CD4-positive, alpha-beta memory T cell (primary cell): ENCODE measurements at regions not wholly inside any gene's neighbourhood (a gene's known extent, or its start where the extent isn't known, plus 50 kb on each side); places are given as distances from the start of the nearest gene placed in this dataset.

Experiments used
- CTCF ChIA-PET: fragments of 350-600 bp; sonication (Branson Sonifier 250); formaldehyde crosslinking; loops from one replicate; lab custom pipeline; 2021; ENCODE audit warnings: inconsistent platforms; ENCODE audit not compliant: partially characterized antibody; lab: Charles Lee
- POLR2A ChIA-PET: fragments of 350-600 bp; sonication (Branson Sonifier 250); formaldehyde crosslinking; loops from one replicate; lab custom pipeline; 2021; ENCODE audit not compliant: partially characterized antibody; lab: Charles Lee
- DNase-seq, 5 donors: peaks; one replicate each; pipeline versions ENCODE4 v3.0.0 to v3.0.0-alpha.2; 2020 to 2022; ENCODE audit warnings: mixed read lengths in 1 of 5
- H3K27ac ChIP-seq: one replicate; pipeline ENCODE4 v1.7.0; 2013; ENCODE audit warnings: low read depth, low read length
- H3K27me3 ChIP-seq: 2 replicates; pipeline ENCODE4 v1.7.0; 2013; ENCODE audit warnings: mild to moderate bottlenecking, low read length, moderate library complexity; ENCODE audit not compliant: insufficient read depth
- H3K36me3 ChIP-seq: 2 replicates; pipeline ENCODE4 v1.7.0; 2013; ENCODE audit warnings: mild to moderate bottlenecking, low read length, moderate library complexity; ENCODE audit not compliant: insufficient read depth
- H3K4me1 ChIP-seq: 2 replicates; pipeline ENCODE4 v1.7.0; 2013; ENCODE audit warnings: mild to moderate bottlenecking, low read length, moderate library complexity; ENCODE audit not compliant: insufficient read depth
- H3K4me3 ChIP-seq, 2 donors: one replicate each; pipeline ENCODE4 v1.7.0; 2013; ENCODE audit warnings: low read length in 2 of 2, mild to moderate bottlenecking in 1 of 2
- H3K9me3 ChIP-seq, 2 donors: one replicate each; pipeline ENCODE4 v1.7.0; 2013; ENCODE audit warnings: low read length in 2 of 2, control low read depth in 1 of 2; ENCODE audit not compliant: control insufficient read depth in 1 of 2
- H3K27ac Mint-ChIP-seq, 7 donors: one replicate each; pipeline ENCODE4 v1.8.0; 2020 to 2021; ENCODE audit warnings: mixed read lengths in 7 of 7, mild to moderate bottlenecking in 6 of 7, inconsistent platforms in 3 of 7, moderate library complexity in 3 of 7
- H3K27me3 Mint-ChIP-seq, 2 donors: one replicate each; pipeline ENCODE4 v1.8.0; 2020 to 2021; ENCODE audit warnings: mixed read lengths in 2 of 2
- H3K36me3 Mint-ChIP-seq, 2 donors: one replicate each; pipeline ENCODE4 v1.8.0; 2020 to 2021; ENCODE audit warnings: mixed read lengths in 2 of 2, inconsistent platforms in 1 of 2, mild to moderate bottlenecking in 1 of 2
- H3K4me1 Mint-ChIP-seq, 4 donors: one replicate each; pipeline ENCODE4 v1.8.0; 2020 to 2021; ENCODE audit warnings: mixed read lengths in 4 of 4, mild to moderate bottlenecking in 1 of 4
- H3K4me3 Mint-ChIP-seq, 8 donors: one replicate each; pipeline ENCODE4 v1.8.0; 2020 to 2021; ENCODE audit warnings: mixed read lengths in 8 of 8, mild to moderate bottlenecking in 7 of 8, moderate library complexity in 6 of 8, inconsistent platforms in 3 of 8
- H3K9me3 Mint-ChIP-seq, 8 donors: one replicate each; pipeline ENCODE4 v1.8.0; 2020 to 2021; ENCODE audit warnings: mixed read lengths in 8 of 8, mild to moderate bottlenecking in 5 of 8, inconsistent platforms in 3 of 8, moderate library complexity in 1 of 8
- intact Hi-C: fragments of 100-400 bp; cut with micrococcal nuclease; formaldehyde crosslinking; loops from one replicate; pipeline ENCODE4 v1.15.1; 2023

GRCh38 chr13:73578251-73578875, 519.6 kb downstream of the KLF5 start:
- Histone ChIP-seq H3K4me1 (no peaks in the 10 kb centered on the region), H3K4me3 (no peak overlapping the region), H3K36me3 (no peaks in the 10 kb centered on the region), H3K27me3 (no peaks in the 10 kb centered on the region), H3K9me3 (no peaks in the 10 kb centered on the region), H3K27ac (no peak overlapping the region)
- no peaks in the 10 kb centered on the region for H3K36me3 Mint-ChIP-seq
- H3K4me1 Mint-ChIP-seq = peaks cover 0 to 1% (median 0%) of the 10 kb centered on the region in 4 donors
- peaks cover 0 to 2% (median 0%) of the 10 kb centered on the region in 8 donors for H3K9me3 Mint-ChIP-seq
- DNase-seq = no peak
- no peak overlapping the region for H3K27ac Mint-ChIP-seq
- no peak overlapping the region for H3K4me3 Mint-ChIP-seq
- peaks cover 0 to 4% of the 10 kb centered on the region in 2 donors for H3K27me3 Mint-ChIP-seq
- intact Hi-C loops = no loop called here
- CTCF ChIA-PET = no interaction called here
- POLR2A ChIA-PET = no interaction called here

DNA sequence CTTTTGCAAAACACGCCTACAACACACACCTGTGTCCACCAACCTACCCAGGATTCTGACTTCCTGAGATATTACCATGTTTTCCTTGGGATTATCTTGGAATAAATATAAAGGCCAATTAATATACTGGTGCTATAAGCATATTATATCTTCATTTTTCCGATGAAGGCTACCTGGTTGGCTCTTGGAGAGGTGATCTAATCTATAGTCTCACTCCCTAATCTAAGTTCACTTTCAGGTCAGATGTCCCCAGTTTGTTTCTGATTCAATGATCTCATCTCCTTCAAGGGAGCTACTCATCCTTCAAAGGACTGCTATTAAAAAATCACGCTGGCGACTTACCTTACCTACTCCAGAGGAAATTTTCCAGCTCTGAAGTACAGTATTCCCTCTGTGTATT, 517.5 kb downstream of the KLF5 start:
- Mint-ChIP-seq H3K9me3 (no peaks in the 10 kb centered on the region), H3K4me1 (no peaks in the 10 kb centered on the region), H3K27me3 (no peaks in the 10 kb centered on the region), H3K36me3 (no peaks in the 10 kb centered on the region), H3K4me3 (no peak overlapping the region), H3K27ac (no peak overlapping the region)
- Histone ChIP-seq H3K27ac (no peak overlapping the region), H3K36me3 (no peaks in the 10 kb centered on the region), H3K9me3 (no peaks in the 10 kb centered on the region), H3K4me3 (no peak overlapping the region), H3K4me1 (no peaks in the 10 kb centered on the region), H3K27me3 (no peaks in the 10 kb centered on the region)
- DNase-seq = no peak
- POLR2A ChIA-PET = no interaction called here
- intact Hi-C loops = no loop called here
- CTCF ChIA-PET = interaction anchor here (0.7 kb wide), 1 partner anchor 11 kb away, joined by 3 read pairs; no protein-coding TSS in a partner anchor

- H3K4me1 ChIP-seq = no peaks in the 10 kb centered on the region
- intact Hi-C loops = no loop called here
- H3K9me3 ChIP-seq = no peaks in the 10 kb centered on the region
- CTCF ChIA-PET = no interaction called here
- Mint-ChIP-seq H3K36me3 (no peaks in the 10 kb centered on the region), H3K27me3 (peaks cover 0 to 1% of the 10 kb centered on the region in 2 donors), H3K4me1 (peaks cover 0 to 1% (median 0%) of the 10 kb centered on the region in 4 donors), H3K9me3 (no peaks in the 10 kb centered on the region), H3K4me3 (no peak overlapping the region), H3K27ac (no peak overlapping the region)
- no peak for DNase-seq
- H3K27me3 ChIP-seq = no peaks in the 10 kb centered on the region
- POLR2A ChIA-PET = no interaction called here
- no peak overlapping the region for H3K27ac ChIP-seq
- no peaks in the 10 kb centered on the region for H3K36me3 ChIP-seq
- H3K4me3 ChIP-seq = no peak overlapping the region
These were observed 514.0 kb downstream of the KLF5 start for GRCh38 chr13:73572824-73573223.

DNA sequence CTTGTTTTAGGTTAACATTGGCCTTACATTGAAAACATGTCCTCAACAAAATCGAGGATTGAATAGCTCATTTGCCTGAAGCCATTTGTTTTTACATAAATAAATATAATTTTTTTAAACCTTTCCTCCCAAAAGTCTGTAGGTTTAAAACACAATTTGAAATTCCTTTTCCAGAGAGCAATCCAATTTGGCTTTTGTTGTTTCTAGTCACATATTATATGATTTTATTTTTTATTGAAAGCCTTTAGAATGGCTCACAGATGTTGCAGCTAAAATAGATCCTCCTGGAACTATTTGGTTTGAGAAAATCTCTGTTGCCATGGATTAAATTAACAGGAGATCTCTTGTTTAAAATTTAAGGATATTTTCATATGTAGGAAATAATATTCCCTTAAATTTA, 512.6 kb downstream of the KLF5 start:
- Histone ChIP-seq H3K27ac (no peak overlapping the region), H3K4me3 (no peak overlapping the region), H3K4me1 (no peaks in the 10 kb centered on the region), H3K27me3 (no peaks in the 10 kb centered on the region), H3K9me3 (no peaks in the 10 kb centered on the region), H3K36me3 (no peaks in the 10 kb centered on the region)
- ChIA-PET POLR2A (no interaction called here), CTCF (no interaction called here)
- H3K36me3 Mint-ChIP-seq = no peaks in the 10 kb centered on the region
- no peaks in the 10 kb centered on the region for H3K9me3 Mint-ChIP-seq
- peaks cover 0 to 1% of the 10 kb centered on the region in 2 donors for H3K27me3 Mint-ChIP-seq
- no peak overlapping the region for H3K27ac Mint-ChIP-seq
- no peak overlapping the region for H3K4me3 Mint-ChIP-seq
- H3K4me1 Mint-ChIP-seq = peaks cover 0 to 1% (median 0%) of the 10 kb centered on the region in 4 donors
- intact Hi-C loops = no loop called here
- no peak for DNase-seq

- CTCF ChIA-PET = no interaction called here
- intact Hi-C loops = no loop called here
These were observed 498.1 kb downstream of the KLF5 start for GRCh38 chr13:73556902-73557301.

GRCh38 chr13:73556128-73556527, 497.3 kb downstream of the KLF5 start:
- Histone ChIP-seq H3K4me1 (no peaks in the 10 kb centered on the region), H3K9me3 (no peaks in the 10 kb centered on the region), H3K27me3 (no peaks in the 10 kb centered on the region), H3K27ac (no peak overlapping the region), H3K4me3 (no peak overlapping the region), H3K36me3 (no peaks in the 10 kb centered on the region)
- intact Hi-C loops = no loop called here
- peaks cover 0 to 4% (median 0%) of the 10 kb centered on the region in 8 donors for H3K9me3 Mint-ChIP-seq
- ChIA-PET POLR2A (no interaction called here), CTCF (interaction anchor here (1.1 kb wide), 1 partner anchor 8 kb away, joined by 3 read pairs; no protein-coding TSS in a partner anchor)
- H3K27ac Mint-ChIP-seq = no peak overlapping the region
- H3K4me1 Mint-ChIP-seq = no peaks in the 10 kb centered on the region
- H3K27me3 Mint-ChIP-seq = no peaks in the 10 kb centered on the region
- DNase-seq = no peak
- H3K36me3 Mint-ChIP-seq = no peaks in the 10 kb centered on the region
- H3K4me3 Mint-ChIP-seq = no peak overlapping the region

More at GRCh38 chr13:73556902-73557301, 498.1 kb downstream of the KLF5 start:
- Histone ChIP-seq H3K4me1 (no peaks in the 10 kb centered on the region), H3K36me3 (no peaks in the 10 kb centered on the region), H3K27me3 (no peaks in the 10 kb centered on the region), H3K27ac (no peak overlapping the region), H3K4me3 (no peak overlapping the region), H3K9me3 (no peaks in the 10 kb centered on the region)
- Mint-ChIP-seq H3K4me1 (no peaks in the 10 kb centered on the region), H3K27me3 (no peaks in the 10 kb centered on the region), H3K27ac (no peak overlapping the region), H3K36me3 (no peaks in the 10 kb centered on the region), H3K4me3 (no peak overlapping the region), H3K9me3 (peaks cover 0 to 4% (median 0%) of the 10 kb centered on the region in 8 donors)
- POLR2A ChIA-PET = no interaction called here
- DNase-seq = no peak

GRCh38 chr13:73551736-73552135, 492.9 kb downstream of the KLF5 start:
- Mint-ChIP-seq H3K9me3 (peaks cover 0 to 4% (median under 1%) of the 10 kb centered on the region in 8 donors), H3K4me3 (no peak overlapping the region), H3K27me3 (peaks cover 1 to 5% of the 10 kb centered on the region in 2 donors), H3K27ac (no peak overlapping the region), H3K4me1 (no peaks in the 10 kb centered on the region), H3K36me3 (no peaks in the 10 kb centered on the region)
- ChIA-PET CTCF (no interaction called here), POLR2A (no interaction called here)
- intact Hi-C loops = no loop called here
- Histone ChIP-seq H3K27me3 (no peaks in the 10 kb centered on the region), H3K27ac (no peak overlapping the region), H3K36me3 (no peaks in the 10 kb centered on the region), H3K4me3 (no peak overlapping the region), H3K9me3 (no peaks in the 10 kb centered on the region), H3K4me1 (no peaks in the 10 kb centered on the region)
- no peak for DNase-seq
